Thoracic aorta (tissue), 2 donors: ENCODE measurements at regions not wholly inside any gene's neighbourhood (a gene's known extent, or its start where the extent isn't known, plus 50 kb on each side); places are given as distances from the start of the nearest gene placed in this dataset.

Experiments used
- ATAC-seq: fragments of 150-250 bp; one replicate; pipeline ENCODE4 v1.8.0; 2017; ENCODE audit warnings: low read depth; ENCODE audit not compliant: insufficient number of reproducible peaks, low FRiP score
- DNase-seq: peaks from one replicate; pipeline ENCODE4 v3.0.0-alpha.2; 2020; ENCODE audit warnings: low spot score
- H3K27ac ChIP-seq, 2 donors: fragments of 200-600 bp; sonication (generic); 1 replicate in 1 of 2; 2 replicates in 1 of 2; pipeline ENCODE4 v1.5.1; 2016; ENCODE audit warnings: mild to moderate bottlenecking in 2 of 2, moderate library complexity in 2 of 2
- H3K27me3 ChIP-seq: fragments of 200-600 bp; sonication (generic); replicated peaks from 2 replicates; pipeline ENCODE4 v1.6.0; 2016; ENCODE audit warnings: mild to moderate bottlenecking; ENCODE audit not compliant: insufficient read depth
- H3K36me3 ChIP-seq: fragments of 200-600 bp; sonication (generic); one replicate; pipeline ENCODE4 v1.5.1; 2016
- H3K4me1 ChIP-seq, 2 donors: fragments of 200-600 bp; sonication (generic); 1 replicate in 1 of 2; 2 replicates in 1 of 2; pipeline versions ENCODE4 v1.5.1 to v1.6.0; 2016; ENCODE audit warnings: low read depth in 2 of 2, mild to moderate bottlenecking in 1 of 2; ENCODE audit not compliant: control insufficient read depth in 1 of 2
- H3K4me3 ChIP-seq: fragments of 200-600 bp; sonication (generic); 2 replicates; pipeline ENCODE4 v1.5.1; 2016; ENCODE audit warnings: mild to moderate bottlenecking
- H3K9me3 ChIP-seq: fragments of 200-600 bp; sonication (generic); 2 replicates; pipeline ENCODE4 v1.5.1; 2016
- CTCF ChIP-seq: fragments of 200-600 bp; sonication (generic); IDR thresholded peaks from one replicate; pipeline ENCODE4 v1.5.1; 2019; ENCODE audit warnings: antibody characterized with exemption

GRCh38 chr5:159752622-159753275 lies 163.5 kb upstream of the ADRA1B start:
- no peak for TF ChIP-seq CTCF
- Histone ChIP-seq H3K27me3 (no peaks in the 10 kb centered on the region), H3K36me3 (no peaks in the 10 kb centered on the region), H3K9me3 (no peaks in the 10 kb centered on the region), H3K27ac (peak overlapping the region; percentile 82 to 84), H3K4me3 (no peak overlapping the region), H3K4me1 (peaks cover 17 to 65% of the 10 kb centered on the region in 2 donors)
- ATAC-seq = peak; percentile 90
- peak; percentile 38 for DNase-seq

DNA sequence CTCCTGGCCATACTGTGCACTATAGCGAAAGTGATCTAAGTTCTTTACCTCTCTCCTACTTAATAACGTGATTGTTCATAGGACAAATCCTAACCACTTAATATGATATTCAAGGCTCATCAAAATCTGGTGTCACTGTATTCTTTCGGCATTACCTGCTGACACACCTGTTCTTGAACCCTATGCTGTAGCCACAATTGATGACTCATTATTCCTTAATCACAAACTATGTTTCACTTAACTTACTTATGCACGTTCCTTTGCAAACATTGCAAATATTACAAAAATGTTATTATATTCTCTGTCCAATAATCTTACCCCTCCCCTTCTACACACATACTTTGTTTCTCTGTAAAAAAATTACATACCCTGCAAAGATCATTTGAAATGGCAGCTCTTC lies 158.1 kb upstream of the ADRA1B start:
- Histone ChIP-seq H3K27me3 (no peaks in the 10 kb centered on the region), H3K4me1 (peaks cover under 1 to 42% of the 10 kb centered on the region in 2 donors), H3K4me3 (no peak overlapping the region), H3K36me3 (no peaks in the 10 kb centered on the region), H3K9me3 (no peaks in the 10 kb centered on the region), H3K27ac (no peak overlapping the region)
- no peak for TF ChIP-seq CTCF
- DNase-seq (no peak), ATAC-seq (no peak)

DNA sequence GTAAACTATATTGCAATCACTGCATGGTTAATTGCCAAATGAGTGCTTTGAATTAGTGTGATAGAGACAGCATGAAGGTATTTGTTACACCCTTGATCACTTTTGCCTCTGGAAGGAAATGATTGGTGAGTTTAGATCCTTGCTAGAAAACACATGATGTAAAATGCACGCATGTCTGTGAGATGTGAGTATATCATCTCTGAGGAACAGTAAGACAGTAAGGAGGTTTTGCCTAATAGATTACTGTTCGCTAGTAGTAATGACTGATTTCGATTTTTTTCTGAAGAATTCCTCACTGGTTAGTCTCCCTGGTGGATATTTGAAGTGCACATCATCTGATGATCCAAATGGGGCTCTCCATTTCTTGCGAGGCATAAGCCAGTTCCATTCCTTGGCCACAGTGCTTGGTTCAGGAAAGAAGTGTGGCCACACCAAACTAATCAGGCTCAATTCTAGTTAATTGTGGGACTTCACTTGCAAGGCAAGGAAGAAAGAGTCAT lies 156.4 kb upstream of the ADRA1B start:
- no peaks in the 10 kb centered on the region for H3K36me3 ChIP-seq
- no peaks in the 10 kb centered on the region for H3K27me3 ChIP-seq
- H3K4me3 ChIP-seq = no peak overlapping the region
- H3K9me3 ChIP-seq = no peaks in the 10 kb centered on the region
- peaks cover 7 to 44% of the 10 kb centered on the region in 2 donors for H3K4me1 ChIP-seq
- no peak for ATAC-seq
- no peak for TF ChIP-seq CTCF
- DNase-seq = no peak
- H3K27ac ChIP-seq = no peak overlapping the region

DNA sequence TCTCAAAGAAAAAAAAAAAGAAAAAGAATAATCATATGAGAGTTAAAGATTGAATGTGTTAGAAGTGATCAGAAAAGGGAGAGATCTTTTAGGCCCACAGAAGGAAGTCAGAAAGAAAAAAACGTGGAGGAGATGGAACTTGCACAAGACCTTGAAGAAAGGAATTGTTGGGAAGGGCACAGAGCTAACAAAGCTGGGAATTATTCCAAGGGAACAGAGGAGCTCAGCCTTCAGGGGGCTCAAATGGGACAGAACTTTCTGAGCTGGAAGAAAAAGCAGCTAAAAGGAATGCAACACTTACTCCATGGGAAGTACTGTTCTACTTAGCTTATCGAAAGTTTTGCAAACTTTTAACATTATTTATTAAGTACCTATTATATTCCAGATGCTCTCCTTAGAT lies 153.4 kb upstream of the ADRA1B start:
- TF ChIP-seq CTCF = no peak
- Histone ChIP-seq H3K9me3 (no peaks in the 10 kb centered on the region), H3K4me1 (peaks cover 7 to 30% of the 10 kb centered on the region in 2 donors), H3K27me3 (no peaks in the 10 kb centered on the region), H3K36me3 (no peaks in the 10 kb centered on the region), H3K27ac (peak overlapping the region in 1 of 2 donors; percentile 37), H3K4me3 (no peak overlapping the region)
- DNase-seq (no peak), ATAC-seq (no peak)

- Histone ChIP-seq H3K36me3 (no peaks in the 10 kb centered on the region), H3K4me1 (peaks cover 7 to 30% of the 10 kb centered on the region in 2 donors), H3K27ac (peak overlapping the region; percentile 23 to 52), H3K27me3 (no peaks in the 10 kb centered on the region), H3K4me3 (no peak overlapping the region), H3K9me3 (no peaks in the 10 kb centered on the region)
- DNase-seq = no peak
- TF ChIP-seq CTCF = no peak
- no peak for ATAC-seq
Measured at GRCh38 chr5:159763562-159763961, 152.7 kb upstream of the ADRA1B start.
